ENCODE measurements at regions not wholly inside any gene's neighbourhood (a gene's known extent, or its start where the extent isn't known, plus 50 kb on each side); places are given as distances from the start of the nearest gene placed in this dataset.
"Not testable (repeated sequence)": the region's sequence is repeated elsewhere in the genome, so short reads cannot be mapped to it uniquely, and the experiment has no call there.

- intact Hi-C loops (cut with micrococcal nuclease), result no loop called here
- ATAC-seq, result peak; percentile 94
Observed at GRCh38 chr7:29684787-29685650, 121.3 kb upstream of the WIPF3 start.

GRCh38 chr7:29685651-29686271 lies 120.5 kb upstream of the WIPF3 start:
- intact Hi-C loops (cut with micrococcal nuclease); ATAC-seq; DNase-seq: not testable (repeated sequence)

More at GRCh38 chr7:29684787-29685650, 121.3 kb upstream of the WIPF3 start:
- DNase-seq, result peak; percentile 92

- DNase-seq; intact Hi-C loops (cut with micrococcal nuclease); ATAC-seq: not testable (repeated sequence)
Observed at GRCh38 chr7:29690510-29690909, 115.8 kb upstream of the WIPF3 start.

- ATAC-seq; DNase-seq; intact Hi-C loops (cut with micrococcal nuclease): not testable (repeated sequence)
Observed at GRCh38 chr7:29696402-29696801, 109.9 kb upstream of the WIPF3 start.

- intact Hi-C loops (cut with micrococcal nuclease); ATAC-seq: not testable (repeated sequence)
Observed at GRCh38 chr7:29699723-29700122, 106.6 kb upstream of the WIPF3 start.

GRCh38 chr7:29701540-29701939 lies 104.8 kb upstream of the WIPF3 start:
- DNase-seq; ATAC-seq; intact Hi-C loops (cut with micrococcal nuclease): not testable (repeated sequence)

More at GRCh38 chr7:29699723-29700122, 106.6 kb upstream of the WIPF3 start:
- DNase-seq, result not testable (repeated sequence)

GRCh38 chr7:29703830-29704229 lies 102.5 kb upstream of the WIPF3 start:
- DNase-seq; intact Hi-C loops (cut with micrococcal nuclease); ATAC-seq: not testable (repeated sequence)

GRCh38 chr7:29709002-29709401 lies 97.3 kb upstream of the WIPF3 start:
- DNase-seq; intact Hi-C loops (cut with micrococcal nuclease); ATAC-seq: not testable (repeated sequence)

- DNase-seq; ATAC-seq; intact Hi-C loops (cut with micrococcal nuclease): not testable (repeated sequence)
Observed at GRCh38 chr7:29723127-29723526, 83.2 kb upstream of the WIPF3 start.

- no peak for ATAC-seq
- intact Hi-C loops (cut with micrococcal nuclease), result no loop called here
- no peak for DNase-seq
Observed at GRCh38 chr7:29723599-29723998, 82.7 kb upstream of the WIPF3 start.

- intact Hi-C loops (cut with micrococcal nuclease); ATAC-seq; DNase-seq: not testable (repeated sequence)
Observed at GRCh38 chr7:29729534-29730165, 76.7 kb upstream of the WIPF3 start.

GRCh38 chr7:29734246-29734731 lies 72.0 kb upstream of the WIPF3 start:
- intact Hi-C loops (cut with micrococcal nuclease), result no loop called here
- ATAC-seq, result no peak
- DNase-seq, result no peak

GRCh38 chr7:29747645-29748245 lies 58.6 kb upstream of the WIPF3 start:
- not testable (repeated sequence) for DNase-seq
- peak; percentile 41 for ATAC-seq
- intact Hi-C loops (cut with micrococcal nuclease), result loop anchor here (5.0 kb wide), 1 partner anchor 175 kb away; no protein-coding TSS in a partner anchor

- intact Hi-C loops (cut with micrococcal nuclease), result loop anchor here (5.0 kb wide), 1 partner anchor 174 kb away; no protein-coding TSS in a partner anchor
- ATAC-seq (peak; percentile 73), DNase-seq (no peak)
Observed at GRCh38 chr7:29748286-29749099, 57.8 kb upstream of the WIPF3 start.

- ATAC-seq, result no peak
- DNase-seq, result no peak
- intact Hi-C loops (cut with micrococcal nuclease), result loop anchor here (5.0 to 10.0 kb wide), 2 partner anchors 172 to 315 kb away; no protein-coding TSS in a partner anchor
Observed at GRCh38 chr7:29749701-29750321, 56.5 kb upstream of the WIPF3 start.

- DNase-seq, ATAC-seq: not testable (repeated sequence)
- intact Hi-C loops (cut with micrococcal nuclease), result loop anchor here (10.0 kb wide), 1 partner anchor 314 kb away; no protein-coding TSS in a partner anchor
Observed at GRCh38 chr7:29750373-29750940, 55.9 kb upstream of the WIPF3 start.

GRCh38 chr7:29751012-29751411 lies 55.3 kb upstream of the WIPF3 start:
- DNase-seq, ATAC-seq: not testable (repeated sequence)
- intact Hi-C loops (cut with micrococcal nuclease), result loop anchor here (10.0 kb wide), 1 partner anchor 314 kb away; no protein-coding TSS in a partner anchor

Data from left ventricle myocardium superior (tissue), 1 donor.